ENCODE measurements at regions not wholly inside any gene's neighbourhood (a gene's known extent, or its start where the extent isn't known, plus 50 kb on each side); places are given as distances from the start of the nearest gene placed in this dataset.

GRCh38 chr11:97460091-97460490, 1070.3 kb downstream of the JRKL start:
- TF ChIP-seq CTCF (conservative IDR thresholded peaks at IDR 0.05; ENCODE audit: low read depth, low read length) (no peak), EZH2 (IDR thresholded peaks at IDR 0.05; ENCODE audit: borderline replicate concordance, low read depth, low read length, poor library complexity, severe bottlenecking) (no peak)

Data from A673 (cell line).